Iris pigment epithelial cell (primary cell): ENCODE measurements at regions not wholly inside any gene's neighbourhood (a gene's known extent, or its start where the extent isn't known, plus 50 kb on each side); places are given as distances from the start of the nearest gene placed in this dataset.

ENCODE experiments used
- DNase-seq: peaks from one replicate; pipeline ENCODE4 v3.0.0-alpha.2; 2011; ENCODE audit warnings: low read depth

GRCh38 chrX:16222151-16222550, 54.9 kb downstream of the MAGEB17 start:
- peak; percentile 67 for DNase-seq

DNA sequence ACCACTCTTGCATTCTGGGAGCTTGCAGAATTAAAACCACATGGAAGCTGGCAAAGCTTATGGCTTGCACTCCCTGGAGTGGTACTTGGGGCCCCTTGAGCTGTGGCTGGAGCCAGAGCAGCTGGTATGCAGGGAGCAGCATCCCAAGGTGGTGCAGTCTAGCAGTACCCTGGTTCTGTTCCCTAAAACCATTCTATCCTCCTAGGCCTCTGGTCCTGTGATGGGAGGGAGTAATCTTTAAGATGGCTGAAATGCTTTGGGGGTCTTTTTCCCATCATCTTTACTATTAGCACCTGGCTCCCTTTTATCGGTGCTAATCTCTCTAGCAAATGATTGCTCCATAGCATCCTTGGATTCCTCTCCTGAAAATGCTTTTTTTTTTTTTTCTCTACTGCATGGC, 56.1 kb downstream of the MAGEB17 start:
- no peak for DNase-seq

DNA sequence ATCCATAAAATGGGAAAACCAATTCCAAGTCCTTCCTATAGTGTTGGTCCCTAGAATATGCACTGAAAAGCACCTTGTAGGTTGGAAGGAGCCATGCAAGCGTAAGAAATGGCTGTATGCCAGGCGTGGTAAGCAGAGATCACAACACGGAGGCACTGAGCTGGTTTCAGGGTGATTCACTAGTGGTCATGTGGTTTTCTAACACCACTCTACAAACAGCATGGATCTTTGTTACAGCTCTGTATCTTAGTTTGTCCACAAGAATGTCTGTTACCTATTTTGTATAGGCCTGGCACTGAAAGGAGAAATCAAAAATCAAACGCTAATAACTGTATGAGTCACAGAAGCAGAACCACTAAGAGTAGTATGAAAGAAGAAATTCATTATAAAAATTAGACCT, 71.9 kb downstream of the MAGEB17 start:
- peak; percentile 91 for DNase-seq

DNA sequence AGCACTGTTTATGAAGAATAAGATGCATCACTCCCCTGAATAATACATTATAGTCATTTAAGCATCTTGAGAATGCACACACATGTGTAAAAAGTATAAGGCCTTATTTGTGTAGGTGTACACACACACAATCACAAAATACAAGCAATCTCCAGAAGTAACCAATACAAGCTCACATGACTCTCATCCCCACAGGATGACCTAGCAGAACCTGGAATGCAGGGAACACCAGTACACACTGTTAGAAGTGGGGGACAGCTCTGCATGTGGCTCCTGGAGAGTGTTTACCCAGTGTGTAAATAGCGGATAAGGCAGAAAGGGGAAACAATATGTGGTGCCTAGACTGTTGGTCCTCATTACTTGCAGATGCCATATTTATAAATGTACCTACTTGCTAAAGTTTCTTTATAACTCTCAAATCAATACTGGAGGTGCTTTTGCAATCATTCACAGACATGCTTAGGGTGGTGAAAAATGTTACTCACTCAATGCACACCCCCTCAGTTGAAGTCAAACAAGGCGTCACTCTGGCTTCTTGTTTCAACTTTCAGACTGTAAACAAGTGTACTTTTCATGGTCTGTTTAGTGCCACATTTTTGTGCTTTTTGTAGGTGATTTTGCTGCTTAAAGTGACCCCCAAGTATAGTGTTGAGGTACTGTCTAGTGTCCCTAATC, 73.1 kb downstream of the MAGEB17 start:
- peak; percentile 58 for DNase-seq

DNA sequence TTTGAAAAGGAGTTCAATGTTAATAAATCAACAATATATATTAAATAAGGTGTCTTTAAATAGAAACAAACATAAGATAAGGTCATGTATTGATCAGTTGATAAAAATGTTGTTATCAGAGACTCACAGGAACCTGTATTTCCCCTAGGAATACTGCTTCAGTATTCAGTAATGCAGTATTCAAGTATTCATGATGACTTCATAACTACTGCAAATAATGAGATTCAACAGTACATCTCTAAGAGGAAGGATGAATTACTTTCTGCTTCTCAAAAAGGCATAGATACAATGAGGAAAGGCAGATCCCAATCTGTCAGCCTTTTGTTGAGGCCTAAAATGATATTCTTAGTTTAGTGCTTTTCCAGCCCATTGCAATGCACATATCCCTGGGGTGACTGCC, 73.7 kb downstream of the MAGEB17 start:
- no peak for DNase-seq

DNA sequence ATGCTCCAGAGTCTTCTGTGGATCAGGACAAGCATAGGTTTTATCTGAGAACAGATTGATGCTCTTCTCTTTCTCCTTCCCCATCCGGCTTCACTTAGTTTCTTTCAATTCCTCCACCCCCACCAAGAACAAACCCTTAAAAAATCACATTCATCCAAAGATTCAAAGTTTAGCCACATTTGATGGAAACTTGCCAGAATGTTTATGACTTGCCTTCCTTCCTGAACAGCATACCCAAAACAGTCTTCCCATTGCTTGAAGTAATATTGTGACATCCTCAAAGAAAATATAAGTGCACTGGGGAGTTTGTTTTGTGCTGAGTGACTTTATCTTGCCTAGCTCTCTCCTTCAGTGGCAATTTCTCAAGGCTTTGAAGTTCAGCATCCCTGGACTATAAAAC, 83.0 kb downstream of the MAGEB17 start:
- DNase-seq = peak; percentile 24

GRCh38 chrX:16251782-16252181, 84.5 kb downstream of the MAGEB17 start:
- DNase-seq = no peak

DNA sequence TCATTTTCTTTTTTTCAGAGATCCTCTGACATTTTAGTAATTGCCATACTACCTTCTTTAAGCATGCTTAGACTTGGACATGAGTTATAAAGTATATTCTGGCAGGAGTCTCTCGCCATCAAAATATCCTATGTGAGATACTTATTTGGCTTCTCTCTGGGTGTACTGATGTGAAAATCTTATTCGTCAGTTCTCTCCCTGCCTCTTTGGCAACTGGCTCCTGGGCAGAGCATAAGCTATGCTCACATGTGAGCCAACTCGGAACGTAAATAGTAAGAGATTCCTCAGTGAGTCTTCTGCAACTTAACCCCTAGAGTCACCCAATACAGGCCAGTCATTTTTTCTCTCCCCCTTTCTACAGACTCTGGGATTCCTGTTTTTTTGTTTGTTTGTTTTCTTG, 91.6 kb downstream of the MAGEB17 start:
- peak; percentile 37 for DNase-seq

- DNase-seq = no peak
These were observed 100.2 kb downstream of the MAGEB17 start for GRCh38 chrX:16267431-16267830.

- no peak for DNase-seq
These were observed 100.9 kb downstream of the MAGEB17 start for GRCh38 chrX:16268206-16268605.

DNA sequence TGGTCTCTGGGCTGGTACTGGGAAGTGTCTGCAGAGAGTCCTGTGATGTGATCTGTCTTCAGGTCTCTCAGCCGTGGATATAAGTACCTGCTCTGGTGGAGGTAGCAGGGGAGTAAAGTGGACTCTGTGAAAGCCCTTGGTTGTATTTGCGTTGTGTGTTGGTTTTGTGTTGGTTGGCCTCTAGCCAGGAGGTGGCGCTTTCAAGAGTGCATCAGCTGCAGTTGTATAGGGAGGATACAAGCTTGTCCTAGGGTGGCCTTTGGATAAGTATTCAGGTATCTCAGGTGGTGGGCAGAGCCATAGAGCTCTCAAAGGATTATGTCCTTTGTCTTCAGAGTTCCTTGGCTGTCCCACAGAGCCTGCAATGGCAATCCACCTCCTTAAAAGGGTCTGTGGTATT, 111.6 kb downstream of the MAGEB17 start:
- no peak for DNase-seq

DNA sequence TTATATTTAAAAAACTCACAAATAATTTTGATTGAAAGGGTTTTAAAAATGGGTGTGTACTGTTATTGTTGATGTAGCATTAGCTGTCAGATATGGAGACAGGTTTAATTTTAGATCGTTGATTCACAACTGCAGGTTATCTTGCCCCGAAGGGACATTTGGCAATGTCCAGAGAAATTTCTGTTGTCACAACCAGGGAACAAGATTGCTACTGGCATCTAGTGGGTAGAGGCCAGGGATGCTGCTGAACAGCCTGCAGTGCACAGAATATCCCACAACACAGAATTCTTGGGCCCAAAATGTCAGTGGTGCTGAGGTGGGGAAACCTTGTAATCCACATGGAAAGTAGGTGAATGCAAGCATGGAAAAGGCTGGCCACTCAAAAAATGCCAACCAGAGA, 114.9 kb downstream of the MAGEB17 start:
- no peak for DNase-seq

DNA sequence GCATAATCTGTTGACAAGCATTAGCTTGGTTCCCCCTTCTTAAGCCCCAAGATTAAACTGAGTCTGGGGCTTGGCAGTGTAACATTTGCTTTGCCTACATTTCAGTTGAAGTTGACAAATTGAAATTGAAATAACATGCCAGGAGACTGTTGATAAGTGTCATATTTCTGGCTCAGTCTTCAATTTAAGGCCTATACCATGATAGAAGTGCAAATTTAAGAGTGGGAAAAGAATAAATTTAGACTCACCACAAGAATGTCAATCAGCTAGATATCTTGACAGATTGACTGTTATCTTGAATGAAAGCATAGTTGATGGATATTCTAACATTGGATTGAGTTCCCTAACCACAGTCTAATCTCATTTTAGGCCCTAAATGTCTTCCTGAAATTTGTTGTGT, 117.6 kb downstream of the MAGEB17 start:
- DNase-seq = no peak

GRCh38 chrX:16290997-16291396, 123.7 kb downstream of the MAGEB17 start:
- no peak for DNase-seq

GRCh38 chrX:16300831-16301230, 133.6 kb downstream of the MAGEB17 start:
- DNase-seq = no peak

DNA sequence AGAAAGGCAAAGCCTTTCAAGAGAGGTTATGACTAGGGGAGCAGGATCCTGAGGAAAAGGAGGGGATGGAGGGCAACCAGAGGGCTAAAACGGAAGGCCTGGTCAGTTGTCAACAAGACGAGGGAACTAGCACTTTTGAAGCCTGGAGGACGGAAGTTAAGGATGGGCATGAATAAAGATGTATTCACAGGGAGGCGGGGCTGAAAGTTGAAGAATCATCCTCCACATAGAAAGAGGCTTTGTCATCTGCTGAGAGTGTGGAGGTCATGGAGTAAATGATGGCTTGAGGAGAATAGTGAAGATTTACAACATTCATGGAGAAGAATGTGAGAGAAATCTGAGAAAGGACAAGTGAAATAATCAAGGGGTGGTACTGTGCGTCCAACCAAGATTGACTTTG, 137.5 kb downstream of the MAGEB17 start:
- DNase-seq = no peak

GRCh38 chrX:16305187-16305586, 137.9 kb downstream of the MAGEB17 start:
- DNase-seq = no peak

GRCh38 chrX:16307950-16308349, 140.7 kb downstream of the MAGEB17 start:
- no peak for DNase-seq

GRCh38 chrX:16308773-16309172, 141.5 kb downstream of the MAGEB17 start:
- no peak for DNase-seq

- no peak for DNase-seq
These were observed 143.0 kb downstream of the MAGEB17 start for GRCh38 chrX:16310326-16310725.

DNA sequence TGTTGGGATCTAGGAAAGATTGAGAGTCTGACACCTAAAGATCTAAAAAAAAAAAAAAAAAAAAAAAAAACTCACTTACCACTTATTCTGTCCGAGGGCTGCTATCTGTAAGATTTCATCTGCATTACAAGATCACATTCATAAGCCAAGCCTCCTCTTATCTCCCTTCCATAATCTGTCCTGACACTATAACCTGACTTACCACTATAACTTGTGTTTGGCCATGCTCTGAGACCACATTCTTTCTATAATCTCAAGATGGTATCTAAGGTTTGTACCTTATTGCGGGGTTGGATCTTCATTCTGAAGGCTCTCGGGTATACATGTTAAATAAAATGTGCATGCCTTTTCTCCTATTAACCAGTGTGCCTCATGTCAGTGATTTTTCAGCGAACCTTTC, 144.4 kb downstream of the MAGEB17 start:
- no peak for DNase-seq

DNA sequence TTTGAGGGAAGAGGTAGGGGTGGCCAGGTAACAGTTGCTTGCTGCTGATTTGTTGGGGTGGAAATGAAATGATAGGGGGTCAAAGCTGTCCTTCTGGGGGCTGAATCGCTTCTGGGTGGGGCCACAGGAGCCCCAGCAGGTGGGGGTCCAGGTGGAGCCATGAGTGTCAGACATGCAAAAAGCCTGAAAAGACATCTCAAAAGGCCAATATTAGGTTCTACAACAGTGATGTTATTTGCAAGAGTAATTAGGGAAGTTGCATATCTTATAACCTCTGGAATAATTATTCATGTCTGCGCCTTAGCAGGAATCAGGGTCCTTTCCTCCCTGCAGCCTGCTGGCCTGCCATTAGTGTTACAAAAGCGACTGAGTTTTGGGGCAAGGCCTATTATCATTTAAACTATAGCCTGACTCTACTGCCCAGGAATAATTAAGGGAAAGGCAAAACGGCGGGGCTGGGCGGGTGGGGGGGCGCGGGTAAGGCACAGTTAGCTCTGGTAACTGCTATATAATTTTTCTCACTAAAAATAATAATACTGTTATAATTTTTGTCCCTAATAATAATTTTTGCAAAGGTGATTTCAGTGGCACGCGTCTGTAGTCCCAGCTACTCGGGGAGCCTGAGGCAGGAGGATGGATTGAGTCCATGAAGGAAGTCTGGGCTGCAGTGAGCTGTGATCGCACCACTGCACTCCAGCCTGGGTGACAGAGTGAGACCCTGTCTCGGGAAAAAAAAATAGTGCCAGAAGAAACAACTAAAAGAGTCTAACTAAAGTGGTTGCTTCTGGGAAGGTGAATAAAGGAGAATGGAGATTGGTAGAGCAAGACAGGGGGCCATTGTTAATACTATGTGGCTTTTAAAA, 145.7 kb downstream of the MAGEB17 start:
- DNase-seq = no peak

GRCh38 chrX:16316331-16316730, 149.1 kb downstream of the MAGEB17 start:
- DNase-seq = no peak

DNA sequence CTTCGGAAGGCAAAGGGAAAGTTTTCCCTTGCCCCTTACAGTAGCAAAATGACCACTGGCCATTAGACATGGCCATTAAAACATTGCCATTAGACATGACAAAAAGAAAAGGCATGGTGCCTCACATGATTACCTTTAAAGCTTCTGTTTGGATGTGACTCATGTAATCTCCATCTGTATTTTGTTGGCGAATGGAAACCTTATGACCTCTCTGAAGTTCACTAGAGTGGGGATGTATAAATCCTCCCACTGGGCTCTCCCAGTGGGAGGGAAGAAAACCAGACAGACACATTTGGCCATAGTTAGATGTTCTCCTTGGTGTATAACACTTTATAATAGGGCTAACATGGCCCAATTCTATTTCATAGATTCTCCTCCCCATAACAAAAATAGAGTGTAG, 152.6 kb downstream of the MAGEB17 start:
- DNase-seq = peak; percentile 42
